Panc1 (cell line): ENCODE measurements at regions not wholly inside any gene's neighbourhood (a gene's known extent, or its start where the extent isn't known, plus 50 kb on each side); places are given as distances from the start of the nearest gene placed in this dataset.

Experiments used
- CTCF ChIP-seq: fragments of 450-650 bp; IDR thresholded peaks from 2 replicates; pipeline ENCODE4 v1.5.1; 2017; ENCODE audit warnings: mild to moderate bottlenecking
- POLR2AphosphoS5 ChIP-seq: IDR thresholded peaks from 2 replicates; pipeline ENCODE4 v1.6.1; 2012; ENCODE audit warnings: mild to moderate bottlenecking, low read depth, low read length, moderate library complexity
- SIN3A ChIP-seq: IDR thresholded peaks from 2 replicates; pipeline ENCODE4 v1.6.1; 2012; ENCODE audit warnings: low read depth, mild to moderate bottlenecking, low read length, moderate library complexity, borderline replicate concordance; ENCODE audit not compliant: insufficient read depth

DNA sequence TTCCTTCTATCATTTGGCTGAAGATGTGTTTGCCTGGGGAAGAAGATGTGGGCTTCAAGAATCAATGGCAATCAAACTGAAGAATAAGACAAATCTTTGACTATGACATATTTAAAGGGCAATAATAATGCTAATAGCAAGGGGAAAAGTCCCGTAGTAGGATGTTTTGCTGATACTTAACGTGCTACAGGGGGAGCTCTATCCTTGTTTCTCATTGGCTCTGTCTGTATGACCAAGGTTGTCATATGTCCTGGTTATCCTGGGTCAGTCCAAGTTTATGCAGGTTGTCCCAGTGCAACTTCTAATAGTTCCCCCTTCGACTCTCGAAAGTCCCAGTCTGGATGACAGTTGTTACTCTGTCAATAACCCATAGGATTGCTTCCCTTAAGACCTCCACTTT, 321.3 kb downstream of the DHX35 start:
- no peak for TF ChIP-seq POLR2AphosphoS5
- TF ChIP-seq CTCF = 0 out of 2 replicates have a peak, but pooled peaks have one; percentile 22
- no peak for TF ChIP-seq SIN3A
